Lower lobe of right lung (tissue), 2 donors: ENCODE measurements at regions not wholly inside any gene's neighbourhood (a gene's known extent, or its start where the extent isn't known, plus 50 kb on each side); places are given as distances from the start of the nearest gene placed in this dataset.

Experiments used
- ATAC-seq, 2 donors: fragments of 200-7000 bp; cut with Tn5 transposase; one replicate each; pipeline ENCODE4 v1.9.1; 2020 to 2022; ENCODE audit warnings: mild to moderate bottlenecking in 2 of 2, moderate library complexity in 2 of 2
- DNase-seq: peaks from one replicate; pipeline ENCODE4 v3.0.0-alpha.2; 2020
- H3K27ac ChIP-seq: fragments of 200-600 bp; one replicate; pipeline ENCODE4 v1.8.0; 2022
- H3K27me3 ChIP-seq: fragments of 200-600 bp; one replicate; pipeline ENCODE4 v1.8.0; 2022; ENCODE audit warnings: low read depth
- H3K36me3 ChIP-seq: fragments of 200-600 bp; one replicate; pipeline ENCODE4 v1.8.0; 2022; ENCODE audit warnings: mild to moderate bottlenecking
- H3K4me1 ChIP-seq: fragments of 200-600 bp; one replicate; pipeline ENCODE4 v1.8.0; 2022
- H3K4me3 ChIP-seq: fragments of 200-600 bp; one replicate; pipeline ENCODE4 v1.8.0; 2022; ENCODE audit warnings: mild to moderate bottlenecking
- H3K9me3 ChIP-seq: fragments of 200-600 bp; one replicate; pipeline ENCODE4 v1.8.0; 2022
- CTCF ChIP-seq: fragments of 200-600 bp; IDR thresholded peaks from one replicate; pipeline ENCODE4 v1.8.0; 2022; ENCODE audit warnings: antibody characterized with exemption, mild to moderate bottlenecking
- intact Hi-C: fragments of 100-400 bp; cut with DNase I; formaldehyde crosslinking; loops from one replicate; pipeline ENCODE4 v1.11.0; 2022
- donor health status: DM: no; HTN: yes; CAD: no; lungs with severe emphysema.

- Histone ChIP-seq H3K27ac (no peak overlapping the region), H3K4me3 (no peak overlapping the region), H3K4me1 (no peaks in the 10 kb centered on the region), H3K36me3 (no peaks in the 10 kb centered on the region), H3K9me3 (no peaks in the 10 kb centered on the region), H3K27me3 (no peaks in the 10 kb centered on the region)
- DNase-seq (no peak), ATAC-seq (no peak)
- no peak for TF ChIP-seq CTCF
- intact Hi-C loops, result no loop called here
Observed at GRCh38 chr7:84506151-84506550, 311.6 kb upstream of the SEMA3A start.

DNA sequence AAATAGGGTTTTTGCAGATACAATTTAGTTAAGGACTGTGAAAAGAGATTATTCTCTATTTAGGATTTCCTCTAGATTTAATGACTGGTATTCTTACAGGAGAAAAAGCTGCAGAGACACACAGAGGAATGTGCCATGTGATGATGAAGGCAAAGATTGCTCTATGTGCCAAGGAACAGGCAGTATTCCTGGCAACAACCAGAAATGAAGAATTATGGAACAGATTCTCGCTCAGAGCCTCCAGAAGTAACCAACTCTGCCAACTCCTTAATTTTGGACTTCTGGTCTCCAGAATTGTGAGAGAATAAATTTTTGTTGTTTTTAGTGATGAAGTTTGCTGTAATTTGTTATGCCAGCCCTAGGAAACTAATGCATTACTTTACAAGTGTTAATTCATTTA lies 307.6 kb upstream of the SEMA3A start:
- no peak for DNase-seq
- H3K27me3 ChIP-seq, result no peaks in the 10 kb centered on the region
- H3K27ac ChIP-seq, result no peak overlapping the region
- H3K36me3 ChIP-seq, result no peaks in the 10 kb centered on the region
- no peaks in the 10 kb centered on the region for H3K4me1 ChIP-seq
- intact Hi-C loops, result no loop called here
- H3K9me3 ChIP-seq, result no peaks in the 10 kb centered on the region
- TF ChIP-seq CTCF, result no peak
- H3K4me3 ChIP-seq, result no peak overlapping the region
- ATAC-seq, result no peak

DNA sequence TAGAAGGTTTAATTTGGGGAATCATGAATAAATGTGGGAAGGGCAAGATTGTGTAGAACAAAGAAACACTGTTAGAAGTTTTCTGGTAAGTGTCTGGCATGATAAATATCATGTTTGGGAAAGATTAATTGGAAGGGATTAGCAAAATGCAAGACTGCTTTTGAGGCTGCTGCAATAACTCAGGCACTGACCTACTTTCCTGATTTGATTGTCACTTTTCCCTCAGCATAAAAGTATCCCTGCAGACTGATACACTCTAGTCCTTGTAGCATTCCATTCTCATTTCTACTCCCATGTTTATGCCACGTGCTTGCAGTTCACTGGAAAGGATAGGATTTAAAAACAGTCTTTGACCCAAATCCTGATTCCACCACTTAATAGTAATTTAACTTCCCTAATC lies 303.3 kb upstream of the SEMA3A start:
- no peak for TF ChIP-seq CTCF
- no peak for ATAC-seq

DNA sequence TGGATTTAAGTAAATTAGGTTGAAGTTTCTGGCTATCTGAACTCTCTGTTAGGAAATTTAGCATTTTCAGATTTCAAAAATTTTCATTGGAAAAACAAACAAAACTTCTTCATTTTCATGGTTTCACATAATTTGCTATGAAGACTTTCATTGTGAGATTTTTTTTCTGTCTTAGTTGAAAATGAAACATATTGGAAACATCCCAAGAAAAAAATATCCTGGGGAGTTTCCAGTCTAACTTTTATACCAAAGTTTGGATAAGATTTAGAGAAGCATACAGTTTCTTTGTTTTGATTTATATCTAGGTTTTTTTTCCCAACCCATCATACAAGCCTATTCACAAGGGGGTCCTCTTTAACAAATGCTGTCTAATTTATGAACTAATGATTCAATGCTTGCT lies 300.5 kb upstream of the SEMA3A start:
- Histone ChIP-seq H3K4me1 (no peaks in the 10 kb centered on the region), H3K27me3 (no peaks in the 10 kb centered on the region), H3K4me3 (no peak overlapping the region), H3K9me3 (no peaks in the 10 kb centered on the region), H3K36me3 (no peaks in the 10 kb centered on the region), H3K27ac (no peak overlapping the region)
- no peak for ATAC-seq
- no peak for DNase-seq
- intact Hi-C loops, result no loop called here
- no peak for TF ChIP-seq CTCF

More for the DNA sequence above, 303.3 kb upstream of the SEMA3A start:
- Histone ChIP-seq H3K4me3 (no peak overlapping the region), H3K36me3 (no peaks in the 10 kb centered on the region), H3K4me1 (no peaks in the 10 kb centered on the region), H3K27me3 (no peaks in the 10 kb centered on the region), H3K9me3 (no peaks in the 10 kb centered on the region), H3K27ac (no peak overlapping the region)
- no peak for DNase-seq
- intact Hi-C loops, result no loop called here

DNA sequence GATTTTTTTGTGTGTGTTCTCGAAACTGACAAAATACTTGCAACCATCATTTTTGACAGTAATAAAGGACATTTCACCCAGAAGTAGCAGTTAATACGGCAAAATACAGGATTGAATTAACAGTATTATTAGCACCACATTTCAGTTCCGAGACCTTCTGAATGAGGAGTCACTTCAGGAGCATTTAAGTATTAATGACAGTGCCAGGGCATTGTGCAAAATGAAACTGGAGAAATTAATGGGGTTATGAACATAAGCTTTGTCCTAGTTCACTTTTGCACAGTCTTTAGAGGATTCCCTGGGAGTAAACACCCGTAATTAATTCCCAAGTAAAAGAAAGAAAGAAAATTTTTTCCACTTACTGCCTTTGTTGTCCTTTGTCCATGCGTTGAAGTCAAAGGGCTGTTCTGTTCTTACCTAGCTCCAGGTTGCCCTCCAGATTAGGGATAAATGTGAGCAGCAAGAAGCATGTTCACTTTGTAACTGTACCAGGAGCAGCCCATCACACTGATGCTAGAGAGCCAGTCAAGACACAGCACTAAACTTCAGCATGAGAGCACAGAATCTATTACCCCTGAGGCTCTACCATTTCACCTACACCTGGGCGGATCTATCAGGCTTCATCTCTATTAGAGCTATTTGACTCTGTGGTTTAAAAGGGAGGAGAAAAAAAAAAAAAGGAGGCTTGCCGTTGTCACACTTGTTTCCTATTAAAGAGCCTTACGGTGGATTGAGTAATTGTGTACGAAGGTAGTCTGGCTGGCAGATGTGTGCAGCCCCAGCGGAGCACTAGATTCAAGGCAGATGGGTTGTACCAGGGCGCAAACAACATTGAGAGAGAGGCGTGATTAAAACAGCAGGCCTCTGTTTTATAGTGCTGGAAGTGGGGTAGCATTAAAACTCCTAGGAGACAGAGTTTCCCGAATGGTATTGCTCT lies 297.8 kb upstream of the SEMA3A start:
- H3K36me3 ChIP-seq, result no peaks in the 10 kb centered on the region
- H3K9me3 ChIP-seq, result no peaks in the 10 kb centered on the region
- H3K27ac ChIP-seq, result no peak overlapping the region
- no peak for ATAC-seq
- H3K4me1 ChIP-seq, result no peaks in the 10 kb centered on the region
- no peak for DNase-seq
- no peak for TF ChIP-seq CTCF
- intact Hi-C loops, result no loop called here
- H3K4me3 ChIP-seq, result no peak overlapping the region
- no peaks in the 10 kb centered on the region for H3K27me3 ChIP-seq
